Liver (tissue), 8 donors: ENCODE measurements at regions not wholly inside any gene's neighbourhood (a gene's known extent, or its start where the extent isn't known, plus 50 kb on each side); places are given as distances from the start of the nearest gene placed in this dataset.

Source experiments
- DNase-seq: peaks from one replicate; pipeline ENCODE4 v3.0.0-alpha.2; 2017; ENCODE audit warnings: low spot score
- H3K27ac ChIP-seq, 2 donors: one replicate each; pipeline ENCODE4 v1.7.0; 2013; ENCODE audit warnings: inconsistent platforms in 2 of 2, low read length in 2 of 2, control low read depth in 1 of 2, low read depth in 1 of 2, mild to moderate bottlenecking in 1 of 2
- H3K27me3 ChIP-seq, 4 donors: one replicate each; pipeline versions ENCODE4 v1.6.1 to v1.7.0; 2013; ENCODE audit warnings: low read length in 3 of 4, inconsistent platforms in 1 of 4, mild to moderate bottlenecking in 1 of 4, moderate library complexity in 1 of 4; ENCODE audit not compliant: control insufficient read depth in 4 of 4, insufficient read depth in 4 of 4
- H3K36me3 ChIP-seq, 4 donors: one replicate each; pipeline versions ENCODE4 v1.6.1 to v1.7.0; 2013; ENCODE audit warnings: low read length in 3 of 4, mild to moderate bottlenecking in 3 of 4, low read depth in 1 of 4, moderate library complexity in 1 of 4; ENCODE audit not compliant: control insufficient read depth in 4 of 4, insufficient read depth in 3 of 4
- H3K4me1 ChIP-seq, 4 donors: one replicate each; pipeline versions ENCODE4 v1.6.1 to v1.7.0; 2013; ENCODE audit warnings: low read length in 3 of 4, mild to moderate bottlenecking in 3 of 4, moderate library complexity in 1 of 4; ENCODE audit not compliant: control insufficient read depth in 4 of 4, insufficient read depth in 4 of 4
- H3K4me3 ChIP-seq, 3 donors: one replicate each; pipeline versions ENCODE4 v1.6.1 to v1.7.0; 2013; ENCODE audit warnings: low read length in 3 of 3, control low read depth in 1 of 3, low read depth in 1 of 3, mild to moderate bottlenecking in 1 of 3
- H3K9ac ChIP-seq, 2 donors: one replicate each; pipeline ENCODE4 v1.7.0; 2013; ENCODE audit warnings: low read length in 2 of 2, mild to moderate bottlenecking in 2 of 2, moderate library complexity in 2 of 2, control low read depth in 1 of 2, low read depth in 1 of 2
- H3K9me3 ChIP-seq, 4 donors: one replicate each; pipeline versions ENCODE4 v1.6.1 to v1.7.0; 2013; ENCODE audit warnings: low read length in 3 of 4; ENCODE audit not compliant: control insufficient read depth in 4 of 4
- ATF3 ChIP-seq: IDR thresholded peaks from 2 replicates; pipeline ENCODE4 v1.6.1; 2016; ENCODE audit warnings: antibody characterized with exemption
- CTCF ChIP-seq: fragments of 150-350 bp; IDR thresholded peaks from 2 replicates; pipeline ENCODE4 v1.5.1; 2017; ENCODE audit warnings: improper control_type of control experiment, low read depth, low read length; ENCODE audit not compliant: missing input control
- FOXA1 ChIP-seq: IDR thresholded peaks from 2 replicates; pipeline ENCODE4 v1.6.1; 2016; ENCODE audit warnings: antibody characterized with exemption
- FOXA2 ChIP-seq: IDR thresholded peaks from 2 replicates; pipeline ENCODE4 v1.6.1; 2016; ENCODE audit warnings: antibody characterized with exemption
- GABPA ChIP-seq, 2 donors: IDR thresholded peaks in 1 of 2; conservative IDR thresholded peaks in 1 of 2; 2 replicates each; pipeline ENCODE4 v1.6.1; 2016; ENCODE audit warnings: antibody characterized with exemption in 2 of 2, mild to moderate bottlenecking in 1 of 2, moderate library complexity in 1 of 2
- HNF4A ChIP-seq, 2 donors: conservative IDR thresholded peaks; 2 replicates each; pipeline ENCODE4 v1.6.1; 2016; ENCODE audit warnings: antibody characterized with exemption in 2 of 2, mild to moderate bottlenecking in 2 of 2
- HNF4G ChIP-seq: IDR thresholded peaks from 2 replicates; pipeline ENCODE4 v1.6.1; 2016; ENCODE audit warnings: antibody characterized with exemption
- JUND ChIP-seq, 2 donors: IDR thresholded peaks; 2 replicates each; pipeline ENCODE4 v1.6.1; 2016; ENCODE audit warnings: antibody characterized with exemption in 2 of 2
- MAX ChIP-seq: IDR thresholded peaks from 2 replicates; pipeline ENCODE4 v1.6.1; 2016; ENCODE audit warnings: antibody characterized with exemption
- NR2F2 ChIP-seq: IDR thresholded peaks from 2 replicates; pipeline ENCODE4 v1.6.1; 2016; ENCODE audit warnings: antibody characterized with exemption
- RAD21 ChIP-seq, 2 donors: IDR thresholded peaks; 2 replicates each; pipeline ENCODE4 v1.6.1; 2016; ENCODE audit warnings: antibody characterized with exemption in 2 of 2, mild to moderate bottlenecking in 2 of 2
- RXRA ChIP-seq, 2 donors: IDR thresholded peaks; 2 replicates each; pipeline ENCODE4 v1.6.1; 2017 to 2018; ENCODE audit warnings: antibody characterized with exemption in 2 of 2, mild to moderate bottlenecking in 1 of 2
- SP1 ChIP-seq: IDR thresholded peaks from 2 replicates; pipeline ENCODE4 v1.6.1; 2018; ENCODE audit warnings: antibody characterized with exemption, mild to moderate bottlenecking
- TAF1 ChIP-seq: conservative IDR thresholded peaks from 2 replicates; pipeline ENCODE4 v1.6.1; 2016; ENCODE audit warnings: antibody characterized with exemption, mild to moderate bottlenecking
- YY1 ChIP-seq: IDR thresholded peaks from 2 replicates; pipeline ENCODE4 v1.6.1; 2016; ENCODE audit warnings: antibody characterized with exemption, mild to moderate bottlenecking
- WGBS: extraction: QIAGEN DNeasy Blood & Tissue Kit; methylation state at CpG from one replicate; pipeline ENCODE4 v1.1.7; 2013; 5-methylcytosine and 5-hydroxymethylcytosine counted together
- TF ChIP-seq, protein P1 (sequence below): IDR thresholded peaks from 2 replicates; pipeline ENCODE4 v1.6.1; 2016; ENCODE audit warnings: antibody characterized with exemption, mild to moderate bottlenecking
- TF ChIP-seq, protein P2 (sequence below): IDR thresholded peaks from 2 replicates; pipeline ENCODE4 v1.6.1; 2016; ENCODE audit warnings: antibody characterized with exemption
- donor health status: healthy.
- donor health status: healthy.
- donor health status: healthy.
- donor health status: healthy.
- donor health status: healthy.

DNA sequence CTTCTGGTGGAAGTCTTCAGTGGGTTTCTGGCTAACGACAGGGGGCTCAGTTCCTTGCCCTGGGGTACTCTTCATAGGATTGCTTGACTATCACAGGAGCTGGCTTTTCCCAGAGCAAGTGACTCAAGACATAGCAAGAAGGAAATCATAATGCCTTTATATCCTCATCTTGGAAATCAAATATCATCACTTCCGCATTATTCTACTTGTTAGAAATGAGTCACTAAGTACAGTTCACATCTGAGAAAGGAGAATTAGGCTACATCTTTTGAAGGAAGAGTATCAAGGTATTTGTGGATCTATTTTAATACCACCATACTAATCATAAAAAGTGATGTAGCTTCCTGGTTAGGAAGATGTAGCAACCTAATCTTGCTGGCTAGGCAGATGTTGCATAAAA lies 148.2 kb upstream of the RAI14 start (continued):
- TF ChIP-seq, protein P1, sequence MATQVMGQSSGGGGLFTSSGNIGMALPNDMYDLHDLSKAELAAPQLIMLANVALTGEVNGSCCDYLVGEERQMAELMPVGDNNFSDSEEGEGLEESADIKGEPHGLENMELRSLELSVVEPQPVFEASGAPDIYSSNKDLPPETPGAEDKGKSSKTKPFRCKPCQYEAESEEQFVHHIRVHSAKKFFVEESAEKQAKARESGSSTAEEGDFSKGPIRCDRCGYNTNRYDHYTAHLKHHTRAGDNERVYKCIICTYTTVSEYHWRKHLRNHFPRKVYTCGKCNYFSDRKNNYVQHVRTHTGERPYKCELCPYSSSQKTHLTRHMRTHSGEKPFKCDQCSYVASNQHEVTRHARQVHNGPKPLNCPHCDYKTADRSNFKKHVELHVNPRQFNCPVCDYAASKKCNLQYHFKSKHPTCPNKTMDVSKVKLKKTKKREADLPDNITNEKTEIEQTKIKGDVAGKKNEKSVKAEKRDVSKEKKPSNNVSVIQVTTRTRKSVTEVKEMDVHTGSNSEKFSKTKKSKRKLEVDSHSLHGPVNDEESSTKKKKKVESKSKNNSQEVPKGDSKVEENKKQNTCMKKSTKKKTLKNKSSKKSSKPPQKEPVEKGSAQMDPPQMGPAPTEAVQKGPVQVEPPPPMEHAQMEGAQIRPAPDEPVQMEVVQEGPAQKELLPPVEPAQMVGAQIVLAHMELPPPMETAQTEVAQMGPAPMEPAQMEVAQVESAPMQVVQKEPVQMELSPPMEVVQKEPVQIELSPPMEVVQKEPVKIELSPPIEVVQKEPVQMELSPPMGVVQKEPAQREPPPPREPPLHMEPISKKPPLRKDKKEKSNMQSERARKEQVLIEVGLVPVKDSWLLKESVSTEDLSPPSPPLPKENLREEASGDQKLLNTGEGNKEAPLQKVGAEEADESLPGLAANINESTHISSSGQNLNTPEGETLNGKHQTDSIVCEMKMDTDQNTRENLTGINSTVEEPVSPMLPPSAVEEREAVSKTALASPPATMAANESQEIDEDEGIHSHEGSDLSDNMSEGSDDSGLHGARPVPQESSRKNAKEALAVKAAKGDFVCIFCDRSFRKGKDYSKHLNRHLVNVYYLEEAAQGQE = no peak
- TF ChIP-seq FOXA2 (no peak), TAF1 (no peak), RXRA (IDR thresholded peaks at IDR 0.05) (no peak)

GRCh38 chr5:34509392-34509791 lies 146.7 kb upstream of the RAI14 start:
- H3K4me3 ChIP-seq = no peak overlapping the region
- no peaks in the 10 kb centered on the region for H3K9me3 ChIP-seq
- 58% methylated on average over 2 of the region's 2 CpGs for WGBS
- no peak overlapping the region for H3K9ac ChIP-seq
- TF ChIP-seq JUND (IDR thresholded peaks at IDR 0.05) (no peak), FOXA2 (no peak), MAX (no peak), RAD21 (IDR thresholded peaks at IDR 0.05) (no peak), GABPA (IDR thresholded peaks at IDR 0.05 in 1 of 2, conservative IDR thresholded peaks at IDR 0.05 in 1 of 2) (no peak), HNF4A (conservative IDR thresholded peaks at IDR 0.05) (no peak), ATF3 (no peak), FOXA1 (no peak), CTCF (no peak), HNF4G (no peak), YY1 (no peak), NR2F2 (no peak), SP1 (no peak)
- TF ChIP-seq, protein P1 = no peak
- TF ChIP-seq, protein P2, sequence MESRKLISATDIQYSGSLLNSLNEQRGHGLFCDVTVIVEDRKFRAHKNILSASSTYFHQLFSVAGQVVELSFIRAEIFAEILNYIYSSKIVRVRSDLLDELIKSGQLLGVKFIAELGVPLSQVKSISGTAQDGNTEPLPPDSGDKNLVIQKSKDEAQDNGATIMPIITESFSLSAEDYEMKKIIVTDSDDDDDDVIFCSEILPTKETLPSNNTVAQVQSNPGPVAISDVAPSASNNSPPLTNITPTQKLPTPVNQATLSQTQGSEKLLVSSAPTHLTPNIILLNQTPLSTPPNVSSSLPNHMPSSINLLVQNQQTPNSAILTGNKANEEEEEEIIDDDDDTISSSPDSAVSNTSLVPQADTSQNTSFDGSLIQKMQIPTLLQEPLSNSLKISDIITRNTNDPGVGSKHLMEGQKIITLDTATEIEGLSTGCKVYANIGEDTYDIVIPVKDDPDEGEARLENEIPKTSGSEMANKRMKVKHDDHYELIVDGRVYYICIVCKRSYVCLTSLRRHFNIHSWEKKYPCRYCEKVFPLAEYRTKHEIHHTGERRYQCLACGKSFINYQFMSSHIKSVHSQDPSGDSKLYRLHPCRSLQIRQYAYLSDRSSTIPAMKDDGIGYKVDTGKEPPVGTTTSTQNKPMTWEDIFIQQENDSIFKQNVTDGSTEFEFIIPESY = no peak
- H3K27ac ChIP-seq = no peak overlapping the region
- H3K4me1 ChIP-seq = peaks cover 9 to 31% (median 24%) of the 10 kb centered on the region in 4 donors
- no peak for DNase-seq
- no peaks in the 10 kb centered on the region for H3K27me3 ChIP-seq
- H3K36me3 ChIP-seq = no peaks in the 10 kb centered on the region
